ENCODE measurements at regions not wholly inside any gene's neighbourhood (a gene's known extent, or its start where the extent isn't known, plus 50 kb on each side); places are given as distances from the start of the nearest gene placed in this dataset.
A peak's percentile ranks its signal among the peaks of the same experiment; 100 is the strongest.

DNA sequence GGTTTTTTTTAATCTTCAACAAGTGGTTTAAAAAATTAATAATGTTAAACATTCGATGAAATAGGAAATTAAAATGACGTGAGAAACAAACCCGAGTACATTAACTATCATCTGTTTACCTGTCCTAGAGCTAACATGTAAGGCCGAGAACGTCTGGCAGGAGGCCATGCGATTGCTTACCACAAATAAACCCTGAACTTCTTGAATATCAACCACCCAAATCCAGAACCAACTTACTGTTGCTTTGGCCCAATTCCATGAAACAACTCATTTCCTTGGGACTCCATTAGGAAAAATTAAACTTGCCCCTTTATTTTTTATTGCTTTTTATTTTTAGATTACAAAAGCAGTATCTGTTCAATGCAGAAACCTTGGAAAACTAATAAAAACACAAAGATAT lies 228.9 kb upstream of the IRS2 start:
- peaks cover 31% of the 10 kb centered on the region for H3K4me1 ChIP-seq
- BruUV-seq (replicated peaks), result no TSS peak
- Mint-ChIP-seq H3K27me3 (ENCODE audit: insufficient read depth, unreplicated experiment) (no peaks in the 10 kb centered on the region), H3K27ac (ENCODE audit: unreplicated experiment) (no peak overlapping the region), H3K4me3 (ENCODE audit: unreplicated experiment) (no peak overlapping the region), H3K4me1 (ENCODE audit: low read depth, unreplicated experiment) (peaks cover 33% of the 10 kb centered on the region), H3K36me3 (ENCODE audit: insufficient read depth, unreplicated experiment) (no peaks in the 10 kb centered on the region), H3K9me3 (ENCODE audit: unreplicated experiment) (peaks cover 22% of the 10 kb centered on the region)
- H3K36me3 ChIP-seq (ENCODE audit: control insufficient read depth, insufficient read depth, low read length), result no peaks in the 10 kb centered on the region
- H3K9me3 ChIP-seq, result no peaks in the 10 kb centered on the region
- H3K4me3 ChIP-seq (ENCODE audit: low read depth, low read length), result no peak overlapping the region
- no peaks in the 10 kb centered on the region for H3K27me3 ChIP-seq (replicated peaks; ENCODE audit: control insufficient read depth, insufficient read depth, low read length)
- intact Hi-C loops (cut with micrococcal nuclease; ENCODE audit: unreplicated experiment), result no loop called here
- no peak for DNase-seq
- ChIA-PET CTCF (no interaction called here), POLR2A (no interaction called here)
- TF ChIP-seq, protein P1, sequence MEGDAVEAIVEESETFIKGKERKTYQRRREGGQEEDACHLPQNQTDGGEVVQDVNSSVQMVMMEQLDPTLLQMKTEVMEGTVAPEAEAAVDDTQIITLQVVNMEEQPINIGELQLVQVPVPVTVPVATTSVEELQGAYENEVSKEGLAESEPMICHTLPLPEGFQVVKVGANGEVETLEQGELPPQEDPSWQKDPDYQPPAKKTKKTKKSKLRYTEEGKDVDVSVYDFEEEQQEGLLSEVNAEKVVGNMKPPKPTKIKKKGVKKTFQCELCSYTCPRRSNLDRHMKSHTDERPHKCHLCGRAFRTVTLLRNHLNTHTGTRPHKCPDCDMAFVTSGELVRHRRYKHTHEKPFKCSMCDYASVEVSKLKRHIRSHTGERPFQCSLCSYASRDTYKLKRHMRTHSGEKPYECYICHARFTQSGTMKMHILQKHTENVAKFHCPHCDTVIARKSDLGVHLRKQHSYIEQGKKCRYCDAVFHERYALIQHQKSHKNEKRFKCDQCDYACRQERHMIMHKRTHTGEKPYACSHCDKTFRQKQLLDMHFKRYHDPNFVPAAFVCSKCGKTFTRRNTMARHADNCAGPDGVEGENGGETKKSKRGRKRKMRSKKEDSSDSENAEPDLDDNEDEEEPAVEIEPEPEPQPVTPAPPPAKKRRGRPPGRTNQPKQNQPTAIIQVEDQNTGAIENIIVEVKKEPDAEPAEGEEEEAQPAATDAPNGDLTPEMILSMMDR (IDR thresholded peaks at IDR 0.05; ENCODE audit: insufficient read depth in 1 of 2, low read depth in 1 of 2, low read length in 1 of 2, severe bottlenecking in 1 of 2, unreplicated experiment in 1 of 2), result no peak

DNA sequence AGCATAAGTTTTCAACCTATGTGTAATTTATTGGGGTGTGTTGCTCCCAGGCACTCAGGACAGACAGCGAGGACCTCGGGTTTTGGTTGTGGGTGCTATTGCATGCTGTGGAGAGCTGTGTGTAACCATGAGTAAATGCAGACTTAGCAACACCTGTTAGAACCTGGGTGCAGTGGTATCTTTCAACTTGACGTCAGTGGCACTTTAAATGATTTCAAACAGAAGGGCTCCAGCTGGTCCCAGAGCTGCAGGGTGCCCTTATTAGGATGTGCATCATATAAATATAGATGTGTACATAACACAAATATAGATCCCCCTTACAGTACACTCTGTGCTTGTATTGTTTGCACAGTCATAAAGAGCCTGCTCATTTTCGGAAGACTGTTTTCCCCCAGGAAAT lies 228.3 kb upstream of the IRS2 start:
- TF ChIP-seq, protein P1 (IDR thresholded peaks at IDR 0.05; ENCODE audit: insufficient read depth in 1 of 2, low read depth in 1 of 2, low read length in 1 of 2, severe bottlenecking in 1 of 2, unreplicated experiment in 1 of 2), result no peak
- ChIA-PET CTCF (no interaction called here), POLR2A (no interaction called here)
- Mint-ChIP-seq H3K9me3 (ENCODE audit: unreplicated experiment) (peaks cover 16% of the 10 kb centered on the region), H3K27me3 (ENCODE audit: insufficient read depth, unreplicated experiment) (no peaks in the 10 kb centered on the region), H3K4me1 (ENCODE audit: low read depth, unreplicated experiment) (peaks cover 33% of the 10 kb centered on the region), H3K27ac (ENCODE audit: unreplicated experiment) (no peak overlapping the region), H3K36me3 (ENCODE audit: insufficient read depth, unreplicated experiment) (no peaks in the 10 kb centered on the region), H3K4me3 (ENCODE audit: unreplicated experiment) (no peak overlapping the region)
- BruUV-seq (replicated peaks), result no TSS peak
- Histone ChIP-seq H3K36me3 (ENCODE audit: control insufficient read depth, insufficient read depth, low read length) (no peaks in the 10 kb centered on the region), H3K9me3 (0 out of 2 replicates have a peak, but pooled peaks cover under 1% of the 10 kb centered on the region), H3K4me3 (ENCODE audit: low read depth, low read length) (no peak overlapping the region), H3K27me3 (replicated peaks; ENCODE audit: control insufficient read depth, insufficient read depth, low read length) (no peaks in the 10 kb centered on the region), H3K4me1 (peaks cover 31% of the 10 kb centered on the region)
- intact Hi-C loops (cut with micrococcal nuclease; ENCODE audit: unreplicated experiment), result no loop called here
- no peak for DNase-seq

- H3K27ac Mint-ChIP-seq (ENCODE audit: unreplicated experiment), result peak overlapping the region; percentile 63
- peak; percentile 23 to 50 for DNase-seq
Observed at GRCh38 chr13:110012102-110012739, 225.8 kb upstream of the IRS2 start.

More at GRCh38 chr13:110012102-110012739, 225.8 kb upstream of the IRS2 start:
- no peaks in the 10 kb centered on the region for H3K27me3 Mint-ChIP-seq (ENCODE audit: insufficient read depth, unreplicated experiment)
- BruUV-seq (replicated peaks), result no TSS peak
- H3K4me1 ChIP-seq, result peaks cover 32% of the 10 kb centered on the region
- H3K36me3 ChIP-seq (ENCODE audit: control insufficient read depth, insufficient read depth, low read length), result no peaks in the 10 kb centered on the region
- H3K27me3 ChIP-seq (replicated peaks; ENCODE audit: control insufficient read depth, insufficient read depth, low read length), result no peaks in the 10 kb centered on the region
- H3K4me3 ChIP-seq (ENCODE audit: low read depth, low read length), result no peak overlapping the region
- intact Hi-C loops (cut with micrococcal nuclease; ENCODE audit: unreplicated experiment), result loop anchor here (1.0 kb wide), 1 partner anchor 12 kb away; no protein-coding TSS in a partner anchor
- peak overlapping the region; percentile 10 for H3K4me3 Mint-ChIP-seq (ENCODE audit: unreplicated experiment)
- H3K4me1 Mint-ChIP-seq (ENCODE audit: low read depth, unreplicated experiment), result peaks cover 18% of the 10 kb centered on the region
- ChIA-PET CTCF (interaction anchor here (0.6 kb wide), 1 partner anchor 17 kb away, joined by 3 read pairs; no protein-coding TSS in a partner anchor), POLR2A (no interaction called here)
- no peaks in the 10 kb centered on the region for H3K36me3 Mint-ChIP-seq (ENCODE audit: insufficient read depth, unreplicated experiment)
- TF ChIP-seq, protein P1 (IDR thresholded peaks at IDR 0.05; ENCODE audit: insufficient read depth in 1 of 2, low read depth in 1 of 2, low read length in 1 of 2, severe bottlenecking in 1 of 2, unreplicated experiment in 1 of 2), result no peak
- H3K9me3 Mint-ChIP-seq (ENCODE audit: unreplicated experiment), result no peaks in the 10 kb centered on the region
- H3K9me3 ChIP-seq, result 0 out of 2 replicates have a peak, but pooled peaks cover 3% of the 10 kb centered on the region
